ENCODE measurements at regions not wholly inside any gene's neighbourhood (a gene's known extent, or its start where the extent isn't known, plus 50 kb on each side); places are given as distances from the start of the nearest gene placed in this dataset.

GRCh38 chr3:180538493-180538892 is 63.5 kb upstream of the TTC14 start:
- DNase-seq (ENCODE audit: low spot score) (no peak), ATAC-seq (no peak), FAIRE-seq (no peak)
- H2AFZ ChIP-seq (ENCODE audit: low read length) = no peak overlapping the region
- H3K4me1 ChIP-seq (ENCODE audit: insufficient read depth, low read length) = no peaks in the 10 kb centered on the region
- intact Hi-C loops (cut with micrococcal nuclease; ENCODE audit: unreplicated experiment) = no loop called here
- BruUV-seq (replicated peaks) = no TSS peak
- CTCF ChIA-PET (ENCODE audit: low intra/inter-chr PET ratio, low total read pairs) = no interaction called here
- no peaks in the 10 kb centered on the region for H3K27me3 ChIP-seq (ENCODE audit: control insufficient read depth in 1 of 2, insufficient read depth in 2 of 2, low read length in 2 of 2)
- H3K9ac ChIP-seq (ENCODE audit: insufficient read depth, low read depth, low read length) = no peak overlapping the region
- H3K4me2 ChIP-seq (ENCODE audit: low read depth, low read length) = no peak overlapping the region
- no peak overlapping the region for H3K4me3 ChIP-seq (replicated peaks in 1 of 3; ENCODE audit: insufficient read depth in 1 of 3, low read depth in 2 of 3, low read length in 3 of 3)
- 0 out of 2 replicates have a peak, but pooled peaks cover 4% of the 10 kb centered on the region for H3K9me3 ChIP-seq (ENCODE audit: low read length)
- no peak overlapping the region for H3K27ac ChIP-seq (ENCODE audit: extremely low read length, insufficient read depth, low read length)
- H3K36me3 ChIP-seq (replicated peaks in 1 of 2; ENCODE audit: control insufficient read depth in 1 of 2, insufficient read depth in 2 of 2, low read length in 2 of 2) = no peaks in the 10 kb centered on the region
- H4K20me1 ChIP-seq (ENCODE audit: insufficient read depth, low read length) = no peaks in the 10 kb centered on the region
- in situ Hi-C loops (cut with HindIII; ENCODE audit: extremely low pct_ligation_motif_present, low pct_unique_long_range_greater_than_20kb) = no loop called here
- POLR2A ChIA-PET = no interaction called here
- H3K79me2 ChIP-seq (ENCODE audit: insufficient read depth, low read length) = no peaks in the 10 kb centered on the region
- peak; percentile 58; the same call in 1 of the 2 replicates for TF ChIP-seq NFE2L2 (IDR thresholded peaks at IDR 0.05; ENCODE audit: low read length)
- TF ChIP-seq, protein P1, sequence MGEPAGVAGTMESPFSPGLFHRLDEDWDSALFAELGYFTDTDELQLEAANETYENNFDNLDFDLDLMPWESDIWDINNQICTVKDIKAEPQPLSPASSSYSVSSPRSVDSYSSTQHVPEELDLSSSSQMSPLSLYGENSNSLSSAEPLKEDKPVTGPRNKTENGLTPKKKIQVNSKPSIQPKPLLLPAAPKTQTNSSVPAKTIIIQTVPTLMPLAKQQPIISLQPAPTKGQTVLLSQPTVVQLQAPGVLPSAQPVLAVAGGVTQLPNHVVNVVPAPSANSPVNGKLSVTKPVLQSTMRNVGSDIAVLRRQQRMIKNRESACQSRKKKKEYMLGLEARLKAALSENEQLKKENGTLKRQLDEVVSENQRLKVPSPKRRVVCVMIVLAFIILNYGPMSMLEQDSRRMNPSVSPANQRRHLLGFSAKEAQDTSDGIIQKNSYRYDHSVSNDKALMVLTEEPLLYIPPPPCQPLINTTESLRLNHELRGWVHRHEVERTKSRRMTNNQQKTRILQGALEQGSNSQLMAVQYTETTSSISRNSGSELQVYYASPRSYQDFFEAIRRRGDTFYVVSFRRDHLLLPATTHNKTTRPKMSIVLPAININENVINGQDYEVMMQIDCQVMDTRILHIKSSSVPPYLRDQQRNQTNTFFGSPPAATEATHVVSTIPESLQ (CRISPR knock-in tag; conservative IDR thresholded peaks at IDR 0.05) = no peak

DNA sequence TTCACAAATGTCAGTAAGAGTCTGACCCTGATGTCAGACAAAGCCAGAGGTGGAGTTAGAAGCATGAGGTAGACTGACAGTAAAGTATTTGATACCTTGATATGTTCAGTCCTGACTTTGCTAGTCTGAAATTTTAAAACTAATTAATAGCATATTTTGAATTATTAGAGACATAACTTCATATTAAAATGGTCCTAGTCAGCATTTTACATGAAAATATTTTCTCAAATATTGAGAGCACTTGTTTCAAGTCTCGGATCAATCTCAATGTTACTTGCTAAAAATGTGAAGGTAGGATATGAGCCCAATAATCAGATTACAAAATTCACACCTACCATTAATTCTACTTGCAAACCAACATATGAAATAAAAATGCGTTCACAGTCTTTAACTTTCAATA is 58.1 kb upstream of the TTC14 start:
- H3K36me3 ChIP-seq (replicated peaks in 1 of 2; ENCODE audit: control insufficient read depth in 1 of 2, insufficient read depth in 2 of 2, low read length in 2 of 2) = no peaks in the 10 kb centered on the region
- FAIRE-seq (no peak), ATAC-seq (no peak), DNase-seq (ENCODE audit: low spot score) (no peak)
- no peaks in the 10 kb centered on the region for H3K79me2 ChIP-seq (ENCODE audit: insufficient read depth, low read length)
- in situ Hi-C loops (cut with HindIII; ENCODE audit: extremely low pct_ligation_motif_present, low pct_unique_long_range_greater_than_20kb) = no loop called here
- no peak overlapping the region for H3K27ac ChIP-seq (ENCODE audit: extremely low read length, insufficient read depth, low read length)
- ChIA-PET POLR2A (no interaction called here), CTCF (ENCODE audit: low intra/inter-chr PET ratio, low total read pairs) (no interaction called here)
- no peaks in the 10 kb centered on the region for H4K20me1 ChIP-seq (ENCODE audit: insufficient read depth, low read length)
- no peak overlapping the region for H2AFZ ChIP-seq (ENCODE audit: low read length)
- H3K27me3 ChIP-seq (ENCODE audit: control insufficient read depth in 1 of 2, insufficient read depth in 2 of 2, low read length in 2 of 2) = no peaks in the 10 kb centered on the region; a peak in 1 of 5 replicates
- H3K4me3 ChIP-seq (replicated peaks in 1 of 3; ENCODE audit: insufficient read depth in 1 of 3, low read depth in 2 of 3, low read length in 3 of 3) = no peak overlapping the region
- BruUV-seq (replicated peaks) = no TSS peak
- no peaks in the 10 kb centered on the region for H3K4me1 ChIP-seq (ENCODE audit: insufficient read depth, low read length)
- WGBS (ENCODE audit: low lambda C conversion rate) = 1% methylated on average over 2 of the region's 2 CpGs
- intact Hi-C loops (cut with micrococcal nuclease; ENCODE audit: unreplicated experiment) = no loop called here
- H3K9me3 ChIP-seq (ENCODE audit: low read length) = 0 out of 2 replicates have a peak, but pooled peaks cover 4% of the 10 kb centered on the region
- H3K4me2 ChIP-seq (ENCODE audit: low read depth, low read length) = no peak overlapping the region
- H3K9ac ChIP-seq (ENCODE audit: insufficient read depth, low read depth, low read length) = no peak overlapping the region
- TF ChIP-seq ZBTB3 (CRISPR knock-in tag; IDR thresholded peaks at IDR 0.05; ENCODE audit: borderline replicate concordance, low read depth) (no peak), U2AF1 (optimal IDR thresholded peaks at IDR 0.05; ENCODE audit: low read depth, low read length) (no peak), ATF7 (IDR thresholded peaks at IDR 0.05) (no peak), ATF7 (CRISPR knock-in tag; IDR thresholded peaks at IDR 0.05) (no peak), ZNF75D (CRISPR knock-in tag; IDR thresholded peaks at IDR 0.05; ENCODE audit: borderline replicate concordance) (no peak), PCBP1 (IDR thresholded peaks at IDR 0.05; ENCODE audit: borderline replicate concordance, low read depth, low read length) (no peak), MAFF (IDR thresholded peaks at IDR 0.05; ENCODE audit: low read depth, low read length) (peak; percentile 84), ZKSCAN8 (CRISPR knock-in tag; IDR thresholded peaks at IDR 0.05; ENCODE audit: borderline replicate concordance) (no peak), ZNF704 (CRISPR knock-in tag; IDR thresholded peaks at IDR 0.05; ENCODE audit: borderline replicate concordance) (no peak), DDIT3 (CRISPR knock-in tag; IDR thresholded peaks at IDR 0.05) (no peak), MXD4 (CRISPR knock-in tag; IDR thresholded peaks at IDR 0.05) (no peak), ZNF501 (CRISPR knock-in tag; IDR thresholded peaks at IDR 0.05) (no peak), SSRP1 (CRISPR knock-in tag; IDR thresholded peaks at IDR 0.05) (no peak)
- TF ChIP-seq, protein P2, sequence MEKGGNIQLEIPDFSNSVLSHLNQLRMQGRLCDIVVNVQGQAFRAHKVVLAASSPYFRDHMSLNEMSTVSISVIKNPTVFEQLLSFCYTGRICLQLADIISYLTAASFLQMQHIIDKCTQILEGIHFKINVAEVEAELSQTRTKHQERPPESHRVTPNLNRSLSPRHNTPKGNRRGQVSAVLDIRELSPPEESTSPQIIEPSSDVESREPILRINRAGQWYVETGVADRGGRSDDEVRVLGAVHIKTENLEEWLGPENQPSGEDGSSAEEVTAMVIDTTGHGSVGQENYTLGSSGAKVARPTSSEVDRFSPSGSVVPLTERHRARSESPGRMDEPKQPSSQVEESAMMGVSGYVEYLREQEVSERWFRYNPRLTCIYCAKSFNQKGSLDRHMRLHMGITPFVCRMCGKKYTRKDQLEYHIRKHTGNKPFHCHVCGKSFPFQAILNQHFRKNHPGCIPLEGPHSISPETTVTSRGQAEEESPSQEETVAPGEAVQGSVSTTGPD (CRISPR knock-in tag; IDR thresholded peaks at IDR 0.05) = no peak
